Breast epithelium (tissue), 3 donors: ENCODE measurements at regions not wholly inside any gene's neighbourhood (a gene's known extent, or its start where the extent isn't known, plus 50 kb on each side); places are given as distances from the start of the nearest gene placed in this dataset.

Source experiments
- CTCF ChIP-seq, 3 donors: fragments of 450-650 bp; IDR thresholded peaks; one replicate each; pipeline ENCODE4 v1.5.1; 2016 to 2017; ENCODE audit warnings: antibody characterized with exemption in 3 of 3, mild to moderate bottlenecking in 3 of 3, moderate library complexity in 3 of 3
- POLR2A ChIP-seq: fragments of 450-650 bp; IDR thresholded peaks from one replicate; pipeline ENCODE4 v1.6.1; 2016; ENCODE audit warnings: antibody characterized with exemption, mild to moderate bottlenecking, moderate library complexity
- POLR2AphosphoS5 ChIP-seq, 3 donors: sonication (generic); formaldehyde crosslinking; IDR thresholded peaks; one replicate each; pipeline ENCODE4 v1.6.1; 2017; ENCODE audit warnings: antibody characterized with exemption in 3 of 3

DNA sequence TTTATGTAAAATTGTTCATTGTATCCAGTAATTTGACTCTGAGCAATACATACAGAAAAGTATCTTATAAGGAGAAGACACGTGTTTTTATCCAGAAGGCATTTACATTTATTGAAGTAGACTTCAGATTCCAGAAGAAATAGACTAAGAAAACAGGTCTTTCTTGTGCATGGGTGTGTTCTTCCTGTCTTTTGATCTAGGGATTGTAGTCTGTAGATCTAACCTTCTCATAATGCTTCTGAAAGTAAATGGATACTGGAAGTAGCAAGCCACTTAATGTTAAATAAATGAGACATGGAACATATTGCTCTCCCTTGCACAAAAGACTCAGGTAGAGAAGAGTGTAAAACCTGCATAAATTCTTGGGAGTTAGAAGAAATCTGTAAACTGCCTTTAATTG is 853.2 kb upstream of the B3GALT2 start:
- TF ChIP-seq CTCF (IDR thresholded peaks at IDR 0.05): no peak
- no peak for TF ChIP-seq POLR2A
- TF ChIP-seq POLR2AphosphoS5 (IDR thresholded peaks at IDR 0.05): no peak
